Dermis microvascular lymphatic vessel endothelial cell (primary cell): ENCODE measurements at regions not wholly inside any gene's neighbourhood (a gene's known extent, or its start where the extent isn't known, plus 50 kb on each side); places are given as distances from the start of the nearest gene placed in this dataset.

Source experiments
- DNase-seq, 2 donors: peaks; one replicate each; pipeline versions ENCODE4 v3.0.0 to v3.0.0-alpha.2; 2010; ENCODE audit warnings: low read depth in 2 of 2

DNA sequence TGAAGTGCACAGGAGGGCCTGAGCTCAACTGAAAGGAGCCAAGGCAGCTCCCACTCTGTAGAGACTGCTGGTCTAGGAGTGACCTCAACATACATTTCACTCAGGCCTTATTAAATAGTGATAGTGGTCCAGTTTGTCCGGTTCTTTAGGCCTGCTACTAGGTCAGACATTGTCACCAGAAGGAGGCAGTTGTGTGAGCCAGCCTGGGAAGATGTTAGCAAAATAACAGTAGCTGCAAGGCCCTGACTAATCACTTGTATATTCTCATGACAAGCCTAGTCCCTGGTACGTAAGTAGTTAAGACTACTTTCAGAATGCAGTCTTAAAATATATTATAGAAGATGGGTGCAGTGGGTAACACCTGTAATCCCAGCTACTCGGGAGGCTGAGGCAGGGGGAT lies 264.0 kb upstream of the CAMK1G start:
- DNase-seq, result no peak

DNA sequence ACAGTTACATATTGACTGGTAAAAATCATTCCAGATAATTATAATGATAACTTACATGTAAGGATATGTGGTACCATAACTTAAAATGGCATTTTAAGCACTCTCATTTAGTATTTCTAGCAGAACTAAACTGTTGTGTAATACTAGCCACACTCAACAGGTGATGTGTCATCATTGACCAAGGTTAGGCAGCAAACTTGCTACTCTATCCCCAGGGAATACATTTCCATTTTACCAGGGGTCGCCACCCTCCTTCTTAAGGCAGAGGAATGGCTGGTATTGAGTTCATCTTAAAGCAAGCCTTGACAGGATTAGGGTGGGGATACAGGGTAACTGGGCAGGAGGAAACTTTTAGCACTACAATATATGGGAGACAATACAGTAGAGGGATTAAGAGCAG lies 259.8 kb upstream of the CAMK1G start:
- DNase-seq, result no peak

DNA sequence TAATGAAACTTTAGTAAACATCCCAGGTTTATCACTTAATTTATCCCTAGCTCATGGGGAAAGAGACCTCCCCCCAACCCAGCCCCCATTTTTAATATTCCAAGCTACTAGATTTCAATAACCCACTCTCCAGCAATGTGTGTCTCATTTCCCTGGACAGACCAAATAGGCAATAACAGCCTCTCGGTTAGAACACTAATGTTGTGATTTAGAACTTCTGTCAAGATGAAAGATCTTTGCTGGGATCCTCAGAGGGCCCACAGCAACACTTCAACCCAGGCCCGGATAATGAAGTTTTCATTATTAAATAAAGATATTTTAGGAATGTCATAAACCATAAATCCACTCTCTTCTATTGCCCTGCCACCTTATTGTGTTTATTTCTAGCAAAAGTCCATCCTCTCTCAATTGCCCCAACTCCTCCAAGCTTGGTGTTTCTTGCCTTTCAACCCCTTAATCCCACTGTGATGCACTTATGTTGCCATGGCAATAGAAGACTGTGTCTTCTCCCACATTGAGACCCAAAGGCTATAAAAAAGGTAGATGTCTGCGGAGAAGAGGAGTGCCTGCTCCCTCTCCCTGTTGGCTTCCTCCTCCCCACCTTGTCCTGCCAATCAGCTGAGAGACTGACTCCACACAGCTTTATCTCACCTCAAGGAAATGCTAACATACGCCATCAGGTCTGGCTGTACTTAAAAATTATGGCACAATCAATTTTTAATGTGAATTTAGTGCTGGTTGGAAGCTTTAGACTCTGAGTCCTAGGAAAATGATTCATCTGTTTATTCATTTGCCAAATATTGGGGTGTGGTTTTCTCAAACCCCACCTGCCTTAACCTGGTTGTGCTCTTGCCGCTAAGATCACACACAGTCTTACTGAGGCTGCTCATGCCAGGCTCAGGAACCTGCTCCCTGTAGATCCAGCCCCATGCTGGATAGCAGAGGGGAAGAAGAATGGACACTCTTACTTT lies 258.3 kb upstream of the CAMK1G start:
- no peak for DNase-seq

DNA sequence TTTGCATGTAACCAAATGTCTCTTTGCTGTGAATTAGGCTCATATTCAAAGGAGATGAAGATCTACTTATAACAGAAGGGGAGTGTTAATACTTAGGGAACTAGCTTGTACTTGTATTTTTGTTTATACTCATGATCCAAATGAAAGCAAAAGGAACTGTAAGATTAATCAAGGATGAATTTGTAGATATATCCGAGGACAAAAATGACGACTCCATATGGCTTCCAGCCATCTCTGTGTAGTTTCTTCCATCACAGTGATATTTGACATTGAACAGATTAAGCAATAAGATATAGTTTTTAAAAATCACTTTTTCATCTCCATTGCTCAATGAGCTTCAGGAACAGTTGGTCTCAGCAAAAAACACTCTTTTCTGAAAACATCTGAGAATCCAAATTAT lies 257.4 kb upstream of the CAMK1G start:
- DNase-seq, result no peak

DNA sequence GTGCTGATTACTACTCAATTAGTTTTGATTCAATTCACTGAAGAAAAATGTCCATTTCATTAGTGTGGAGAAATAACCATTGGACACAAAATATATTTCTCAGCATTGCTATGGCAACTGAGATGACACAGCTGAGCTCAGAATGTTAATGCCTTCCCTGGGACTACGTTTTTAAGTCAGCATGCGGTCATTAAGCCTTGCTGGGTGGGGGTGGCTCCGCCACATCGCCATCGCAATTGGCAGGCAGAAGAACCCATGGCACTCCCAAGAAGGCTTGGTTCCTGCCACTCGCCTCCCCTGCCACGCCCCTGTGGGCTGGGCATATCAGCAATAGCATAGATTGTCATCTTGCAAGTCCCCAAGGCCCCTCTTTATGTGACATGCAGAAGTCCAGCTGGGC lies 256.7 kb upstream of the CAMK1G start:
- DNase-seq, result no peak

DNA sequence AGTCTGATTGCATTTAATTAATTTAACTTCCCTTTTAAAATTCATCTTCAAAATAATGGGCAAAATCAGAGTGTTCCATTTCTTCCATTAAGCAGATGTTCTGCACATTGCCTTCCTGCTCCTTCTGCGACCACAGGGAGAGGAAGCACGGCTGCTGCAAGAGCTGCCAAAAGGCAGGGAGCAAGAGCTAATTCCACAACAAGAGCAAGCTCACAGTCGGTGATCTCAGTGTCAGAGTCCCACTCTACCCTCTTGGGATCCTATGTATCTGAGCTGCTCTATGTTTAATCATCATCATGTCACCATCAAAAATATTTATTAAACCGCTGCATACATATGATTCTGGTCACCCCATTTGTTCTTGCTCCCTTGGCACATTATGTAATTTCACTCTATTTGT lies 255.3 kb upstream of the CAMK1G start:
- DNase-seq, result no peak

DNA sequence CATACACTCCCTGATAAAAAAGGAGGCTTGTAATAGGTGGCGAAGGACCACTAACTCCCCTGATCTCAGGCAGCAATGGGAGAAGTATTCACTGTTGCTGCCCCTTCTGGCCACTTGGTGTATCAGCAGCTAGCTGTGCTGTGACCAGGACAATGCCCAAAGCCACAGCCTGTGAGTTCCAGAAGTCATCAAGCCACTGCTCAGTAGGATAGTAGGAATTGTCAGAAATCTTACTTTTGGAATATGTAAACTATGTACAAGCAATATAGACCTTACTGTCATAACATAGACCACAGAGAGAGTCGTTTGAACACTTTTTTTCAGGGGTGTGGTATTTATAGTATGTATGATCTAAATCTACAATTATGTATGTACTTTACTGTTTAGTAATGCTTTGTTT lies 248.3 kb upstream of the CAMK1G start:
- peak in 1 of 2 donors; percentile 31 for DNase-seq

DNA sequence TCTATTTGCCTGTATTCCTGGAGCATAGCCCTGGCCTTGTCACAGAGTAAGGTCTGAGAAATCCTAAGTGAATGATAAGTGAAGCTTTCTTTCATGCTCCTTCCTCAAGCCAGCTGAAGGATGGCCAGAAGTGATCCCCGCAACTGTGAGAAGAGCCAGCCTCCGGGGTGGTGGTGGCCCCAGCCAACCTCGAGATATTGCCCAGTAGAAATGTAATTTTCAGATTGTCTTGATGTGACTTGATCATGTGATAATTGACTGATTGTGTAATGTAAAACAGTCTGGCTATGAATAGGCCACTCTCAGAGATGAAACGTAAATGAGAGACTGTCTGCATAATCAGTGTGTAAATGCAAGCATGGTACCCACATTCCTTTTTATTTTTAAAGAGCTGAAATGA lies 242.4 kb upstream of the CAMK1G start:
- DNase-seq, result no peak

DNA sequence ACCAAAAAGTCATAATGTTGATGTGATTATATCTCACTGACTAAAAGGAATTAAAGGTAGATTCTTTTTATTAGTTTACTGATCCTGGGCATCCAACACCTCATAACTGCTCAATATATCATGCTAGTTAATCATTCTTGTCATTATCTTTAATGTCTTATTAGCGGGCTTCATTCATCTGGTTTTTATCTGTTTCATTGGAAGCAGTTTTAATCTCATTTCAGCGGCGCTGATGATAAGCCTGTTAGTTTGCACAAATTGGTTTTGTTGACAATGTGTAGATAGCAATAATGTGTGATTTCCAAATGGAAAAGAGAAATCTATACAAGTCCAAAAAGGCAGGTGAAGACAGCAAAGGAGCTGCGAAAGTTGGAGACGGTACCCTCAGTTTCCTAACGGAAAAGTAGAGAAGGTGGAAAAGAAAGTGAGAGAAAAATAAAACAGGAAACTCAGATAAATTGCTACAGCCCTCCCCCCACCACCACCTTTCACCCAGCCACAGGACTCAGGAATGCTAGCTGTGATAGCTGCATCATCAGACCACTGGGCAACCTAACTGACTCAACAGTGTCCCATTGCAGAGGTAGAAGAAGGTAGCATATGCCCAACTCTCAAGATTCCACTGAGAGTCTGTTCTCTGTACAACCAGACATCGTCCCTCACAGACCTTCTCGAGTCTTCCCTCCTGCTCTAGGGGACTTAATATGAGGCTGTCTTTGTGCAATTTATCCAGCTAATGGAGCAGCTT lies 241.7 kb upstream of the CAMK1G start:
- DNase-seq, result no peak

DNA sequence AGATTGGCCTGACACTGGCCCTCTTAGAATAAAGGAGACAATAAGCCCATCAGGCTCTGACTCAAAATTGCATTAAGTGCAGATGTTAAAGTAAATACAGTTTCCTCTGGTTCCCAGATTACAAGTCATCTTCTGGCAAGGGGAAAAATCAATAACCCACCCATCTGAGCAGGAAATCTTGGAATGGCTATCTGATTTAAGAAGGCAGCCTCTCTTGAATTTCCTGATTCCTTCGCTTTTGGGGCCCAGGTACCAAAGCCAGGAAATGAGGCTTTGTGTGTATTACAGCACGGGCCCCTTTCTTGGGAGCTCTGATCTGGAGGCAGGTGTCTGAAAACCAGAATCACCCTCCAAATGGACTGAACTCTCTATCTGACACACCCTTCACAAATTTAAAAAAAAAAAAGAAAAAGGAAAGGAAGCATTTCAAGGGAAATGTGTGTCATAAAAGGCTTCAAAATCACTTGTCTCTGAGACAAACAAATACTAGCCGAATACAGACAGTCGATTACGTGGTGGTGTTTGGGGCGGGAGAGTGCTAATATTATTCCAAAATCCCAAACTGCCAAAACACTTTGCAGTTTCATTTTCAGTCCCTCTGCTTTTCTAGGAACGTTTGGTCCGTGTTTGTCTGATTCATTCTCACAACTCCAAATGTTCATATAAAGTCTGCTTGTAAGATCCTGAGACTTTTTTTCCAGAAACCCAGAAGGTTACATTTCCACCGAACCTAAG lies 240.9 kb upstream of the CAMK1G start:
- DNase-seq, result no peak

DNA sequence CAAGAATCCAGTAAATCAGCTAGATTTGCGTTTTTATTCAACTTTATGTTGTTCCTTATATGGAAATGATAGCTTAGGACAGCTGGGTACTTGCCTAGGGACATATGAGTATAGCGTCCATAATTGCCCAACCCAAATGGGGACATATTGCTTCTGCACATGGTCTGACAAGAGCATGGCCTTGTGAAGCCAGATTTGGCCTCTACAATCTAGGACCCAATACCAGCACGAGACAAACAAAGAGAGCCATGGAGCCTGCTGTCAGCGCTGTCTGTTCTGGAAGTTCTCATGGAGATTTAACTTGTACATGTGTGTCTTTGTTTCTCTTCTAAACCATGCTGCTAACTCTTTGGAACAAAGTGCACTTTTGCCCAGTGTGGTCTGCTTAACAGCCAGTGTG lies 240.0 kb upstream of the CAMK1G start:
- DNase-seq, result no peak

DNA sequence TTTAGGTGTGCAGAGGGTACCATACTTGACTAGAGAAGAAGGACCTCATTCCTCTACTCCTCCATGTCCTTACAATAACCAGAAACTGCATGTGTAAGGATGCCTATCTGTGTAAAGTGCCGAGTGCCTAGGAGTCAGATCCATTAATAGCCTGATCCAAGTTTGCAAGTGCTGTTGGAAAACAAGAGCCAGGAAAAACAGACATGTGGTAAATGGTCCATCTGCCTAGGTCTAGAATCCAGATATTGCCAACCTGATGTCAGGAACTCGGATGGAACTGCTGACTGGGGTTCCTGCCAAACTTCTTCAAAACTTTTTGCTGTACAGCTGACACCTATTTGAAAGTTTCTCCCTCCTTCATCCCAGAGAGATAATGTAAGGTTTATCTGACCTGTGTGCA lies 239.4 kb upstream of the CAMK1G start:
- DNase-seq, result no peak

DNA sequence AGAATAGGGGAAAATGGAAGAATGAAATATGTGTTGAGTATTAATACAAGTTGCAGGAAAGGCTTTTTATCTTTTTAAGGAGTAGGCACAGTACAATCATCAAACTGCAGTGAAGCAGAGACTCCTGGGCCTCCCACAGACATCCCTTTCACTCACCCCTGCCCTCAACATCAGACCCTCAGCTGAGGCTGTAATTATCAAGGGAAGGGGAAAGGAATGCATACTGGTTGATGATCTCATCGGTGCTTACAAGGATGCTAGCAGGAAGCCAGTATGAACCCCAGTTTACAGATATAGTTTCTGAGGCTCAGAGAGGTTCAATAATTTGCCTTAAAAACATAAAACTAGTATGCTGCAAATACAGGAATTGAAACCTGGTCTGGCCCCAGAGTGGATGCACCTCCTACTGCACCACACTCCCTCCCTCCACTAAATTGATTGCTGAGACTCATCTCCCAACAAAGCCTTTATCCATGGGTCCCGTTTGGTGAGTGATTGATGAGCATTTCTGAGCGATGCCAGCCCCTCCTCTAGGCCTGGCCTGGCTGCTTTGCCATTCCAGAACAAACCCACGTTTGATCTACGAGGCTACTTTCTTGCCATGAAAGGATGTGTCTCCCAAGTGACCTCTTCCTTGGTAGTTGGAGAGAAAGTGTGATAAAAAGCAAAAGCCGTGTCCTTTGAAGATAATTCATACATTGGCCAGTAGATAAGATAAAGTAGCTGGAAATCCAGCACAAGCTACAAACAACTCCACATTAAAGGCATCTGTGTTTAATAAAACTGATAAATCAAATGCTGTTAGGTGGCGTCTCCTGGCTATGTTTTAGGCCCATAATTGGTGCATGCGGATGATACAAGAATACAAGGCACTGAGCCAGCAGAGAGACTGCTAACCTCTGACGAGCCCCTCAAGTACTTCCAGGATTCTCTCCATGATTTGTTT lies 233.9 kb upstream of the CAMK1G start:
- no peak for DNase-seq

DNA sequence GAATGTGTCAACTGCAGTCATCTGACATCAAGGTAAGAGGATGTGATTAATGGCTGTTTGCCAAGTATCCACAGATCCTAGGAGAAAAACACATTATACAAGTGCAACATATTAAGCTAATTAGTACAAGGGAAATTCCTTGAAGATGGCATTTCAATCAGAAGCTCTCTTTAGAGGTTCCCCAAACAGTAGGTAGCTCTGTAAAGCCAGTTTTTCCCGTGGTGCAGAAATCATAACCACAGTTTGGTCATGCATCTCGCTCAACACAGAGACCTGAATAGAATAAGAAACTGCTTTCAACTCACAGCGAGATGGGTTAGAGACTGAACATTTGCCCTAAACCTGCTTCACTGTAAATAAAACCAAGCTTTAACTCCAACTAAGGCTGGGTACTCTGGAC lies 230.5 kb upstream of the CAMK1G start:
- DNase-seq, result no peak

DNA sequence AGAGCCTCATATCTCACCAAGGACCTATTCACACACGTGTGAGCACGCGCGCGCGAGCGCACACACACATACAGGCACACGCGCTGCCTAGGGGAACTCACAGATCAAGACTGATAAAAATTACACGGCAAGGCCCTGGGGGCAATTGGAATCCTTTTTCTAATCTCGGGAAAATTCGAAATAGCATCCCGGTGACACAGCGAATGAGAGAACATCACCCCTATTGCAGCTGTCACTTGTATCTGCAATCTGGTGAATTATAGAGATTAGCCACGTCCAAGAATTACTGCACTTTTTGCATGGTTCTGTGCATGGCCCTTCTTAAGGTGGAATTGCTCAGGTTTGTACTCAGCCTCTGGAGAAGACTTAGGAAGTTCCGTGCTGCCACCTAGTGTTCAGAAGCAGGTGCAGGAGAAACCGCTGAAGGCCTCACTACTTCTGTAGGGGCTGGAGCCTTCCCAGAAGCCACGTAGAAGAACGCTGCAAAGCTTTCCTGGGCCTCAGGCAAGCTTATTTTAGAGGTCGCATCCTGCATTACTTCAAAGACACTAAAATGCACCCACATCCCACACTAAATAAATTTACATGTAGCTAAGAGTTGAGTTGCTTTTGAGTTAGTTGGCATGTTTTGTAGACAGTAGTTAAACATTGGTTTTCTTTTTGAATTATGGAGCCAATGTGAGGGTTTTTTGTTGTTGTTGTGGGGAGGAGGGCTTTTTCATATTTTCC lies 229.2 kb upstream of the CAMK1G start:
- peak; percentile 28 to 76 for DNase-seq

DNA sequence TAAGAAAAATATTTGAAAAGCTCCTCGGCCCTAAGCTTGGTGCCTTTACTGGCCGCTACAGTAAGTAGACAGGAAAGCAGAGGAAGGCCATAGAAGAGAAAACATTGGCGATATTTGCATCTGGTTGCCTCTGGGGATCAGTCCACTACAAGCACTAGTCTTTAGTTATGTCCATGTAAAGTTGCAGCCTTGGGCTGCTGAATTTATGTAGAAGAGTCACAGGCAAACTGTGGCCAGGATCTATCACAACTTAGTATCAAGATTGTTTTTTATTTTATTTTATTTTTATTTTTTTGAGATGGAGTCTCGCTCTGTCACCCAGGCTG lies 228.7 kb upstream of the CAMK1G start:
- DNase-seq, result no peak

DNA sequence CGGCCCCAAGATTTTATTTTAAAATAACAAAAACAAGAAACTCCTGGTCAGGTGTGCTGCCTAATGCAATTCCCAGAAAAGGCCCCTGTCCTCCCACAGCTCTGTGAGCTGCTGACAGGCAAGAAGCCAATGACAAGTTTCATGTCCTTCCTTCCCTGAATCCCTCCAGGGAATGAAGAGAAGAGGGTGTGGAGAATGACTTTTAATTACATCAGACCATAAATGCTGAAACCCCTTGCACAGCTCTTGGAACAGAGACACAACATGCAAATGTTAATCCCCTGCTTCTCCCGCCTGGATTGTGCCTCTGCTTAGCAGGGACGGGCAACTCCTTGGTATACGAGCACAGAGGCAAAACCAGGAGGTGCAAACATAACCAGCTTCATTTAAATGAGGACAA lies 228.1 kb upstream of the CAMK1G start:
- DNase-seq, result no peak

DNA sequence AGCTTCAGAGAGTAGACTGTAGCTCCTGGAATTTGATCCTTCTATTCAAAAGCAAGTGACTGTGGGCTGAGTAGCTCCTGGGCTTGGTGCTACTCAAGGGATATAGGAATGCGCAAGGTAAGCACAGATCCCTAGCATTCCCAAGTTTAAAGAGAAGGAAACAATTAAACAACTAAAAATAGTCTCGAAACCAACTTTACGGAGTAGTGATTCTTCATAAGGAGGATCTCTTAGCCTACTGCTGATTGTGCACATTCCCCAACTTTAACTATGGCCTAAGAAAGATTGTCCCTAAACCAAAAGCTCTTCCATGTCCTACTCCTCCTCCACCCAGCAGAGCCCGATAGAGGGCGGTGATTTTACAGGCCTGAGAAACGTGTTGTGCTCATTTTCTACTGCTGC lies 226.5 kb upstream of the CAMK1G start:
- no peak for DNase-seq

DNA sequence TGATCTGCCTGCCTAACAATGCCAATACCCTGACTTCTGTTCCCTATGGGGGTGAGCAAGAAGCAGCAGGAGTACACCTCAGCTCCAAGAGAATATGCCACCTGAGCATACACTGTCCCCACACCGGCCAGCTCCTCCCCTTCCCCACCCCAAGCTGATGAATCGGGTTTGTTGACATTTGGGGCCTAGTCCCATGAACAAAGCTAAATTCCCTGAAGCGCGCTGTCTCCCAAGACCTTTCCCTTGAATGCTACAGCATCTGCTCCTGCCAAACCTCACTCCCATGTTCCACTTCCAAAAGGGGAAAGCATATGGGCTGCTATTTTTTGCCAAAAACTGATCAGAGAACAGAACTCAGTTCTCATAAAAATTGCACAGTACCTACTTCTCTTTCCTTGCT lies 220.4 kb upstream of the CAMK1G start:
- no peak for DNase-seq

DNA sequence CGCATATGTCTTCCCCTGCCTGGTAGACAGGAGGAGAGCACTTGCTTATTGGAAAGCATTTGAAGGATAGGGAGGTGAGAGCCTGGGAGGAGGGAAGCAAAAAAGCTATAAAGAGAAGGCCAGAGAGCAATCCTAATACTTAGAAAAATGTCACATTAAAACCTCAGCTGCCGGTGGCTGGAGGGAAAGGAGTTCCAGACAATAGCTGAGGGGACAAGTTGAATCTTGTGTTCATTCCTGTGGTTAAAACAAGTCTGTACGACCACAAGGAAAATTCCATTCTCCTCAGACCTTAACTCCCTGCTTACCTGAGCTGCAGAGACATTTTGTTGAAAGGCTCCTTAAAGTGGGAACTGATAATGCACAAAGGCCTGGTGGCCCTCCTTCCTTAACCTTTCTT lies 218.8 kb upstream of the CAMK1G start:
- DNase-seq, result no peak
